Kidney (tissue), 13 donors: ENCODE measurements at regions not wholly inside any gene's neighbourhood (a gene's known extent, or its start where the extent isn't known, plus 50 kb on each side); places are given as distances from the start of the nearest gene placed in this dataset.

Experiments used
- DNase-seq, 5 donors: peaks; one replicate each; pipeline ENCODE4 v3.0.0-alpha.2; 2013 to 2020
- FAIRE-seq: peaks from 2 replicates; lab custom pipeline; 2012; peaks lifted over from hg19 to GRCh38; lab: Jason Lieb, UNC
- H3K27ac ChIP-seq, 2 donors: one replicate each; pipeline ENCODE4 v1.7.0; 2013; ENCODE audit warnings: low read depth in 2 of 2, low read length in 2 of 2, inconsistent platforms in 1 of 2
- H3K27me3 ChIP-seq: one replicate; pipeline ENCODE4 v1.7.1; 2013; ENCODE audit warnings: low read length, inconsistent platforms; ENCODE audit not compliant: control insufficient read depth, insufficient read depth
- H3K36me3 ChIP-seq, 3 donors: one replicate each; pipeline versions ENCODE4 v1.7.0 to v1.7.1; 2013; ENCODE audit warnings: low read length in 3 of 3, control low read depth in 1 of 3, inconsistent platforms in 1 of 3; ENCODE audit not compliant: insufficient read depth in 3 of 3, control insufficient read depth in 2 of 3
- H3K4me1 ChIP-seq, 3 donors: one replicate each; pipeline versions ENCODE4 v1.7.0 to v1.7.1; 2013; ENCODE audit warnings: low read length in 3 of 3, inconsistent platforms in 1 of 3, low read depth in 1 of 3; ENCODE audit not compliant: control insufficient read depth in 2 of 3, insufficient read depth in 2 of 3
- H3K4me3 ChIP-seq, 3 donors: one replicate each; pipeline versions ENCODE4 v1.7.0 to v1.8.1; 2013; ENCODE audit warnings: low read length in 3 of 3, control low read depth in 1 of 3, inconsistent platforms in 1 of 3
- H3K9ac ChIP-seq, 3 donors: one replicate each; pipeline versions ENCODE4 v1.7.0 to v1.7.1; 2013; ENCODE audit warnings: low read length in 3 of 3, control low read depth in 1 of 3, inconsistent platforms in 1 of 3
- H3K9me3 ChIP-seq, 3 donors: one replicate each; pipeline versions ENCODE4 v1.7.0 to v1.7.1; 2013; ENCODE audit warnings: low read length in 3 of 3, control low read depth in 1 of 3, inconsistent platforms in 1 of 3; ENCODE audit not compliant: control insufficient read depth in 2 of 3, insufficient read depth in 1 of 3
- intact Hi-C: fragments of 100-400 bp; cut with DNase I; formaldehyde crosslinking; loops from one replicate; pipeline ENCODE4 v1.11.1; 2022
- TF ChIP-seq, protein P1 (sequence below): IDR thresholded peaks from 3 replicates; pipeline ENCODE4 v1.5.1; 2012; ENCODE audit warnings: mild to moderate bottlenecking, moderate library complexity, borderline replicate concordance; ENCODE audit not compliant: insufficient read depth; ENCODE audit errors: extremely low read depth
- donor health status: control.
- donor health status: control.
- donor health status: control.
- donor health status: control.
- donor health status: control.
- donor health status: DM: yes; HTN: yes; CAD: no.
- donor health status: Normal renal cell carcinoma (clear cell type).

GRCh38 chr1:181392613-181393220, 90.6 kb upstream of the CACNA1E start:
- Histone ChIP-seq H3K27ac (no peak overlapping the region), H3K27me3 (no peaks in the 10 kb centered on the region), H3K9me3 (no peaks in the 10 kb centered on the region), H3K4me1 (no peaks in the 10 kb centered on the region), H3K4me3 (no peak overlapping the region), H3K9ac (no peak overlapping the region), H3K36me3 (no peaks in the 10 kb centered on the region)
- FAIRE-seq: no peak
- TF ChIP-seq, protein P1, sequence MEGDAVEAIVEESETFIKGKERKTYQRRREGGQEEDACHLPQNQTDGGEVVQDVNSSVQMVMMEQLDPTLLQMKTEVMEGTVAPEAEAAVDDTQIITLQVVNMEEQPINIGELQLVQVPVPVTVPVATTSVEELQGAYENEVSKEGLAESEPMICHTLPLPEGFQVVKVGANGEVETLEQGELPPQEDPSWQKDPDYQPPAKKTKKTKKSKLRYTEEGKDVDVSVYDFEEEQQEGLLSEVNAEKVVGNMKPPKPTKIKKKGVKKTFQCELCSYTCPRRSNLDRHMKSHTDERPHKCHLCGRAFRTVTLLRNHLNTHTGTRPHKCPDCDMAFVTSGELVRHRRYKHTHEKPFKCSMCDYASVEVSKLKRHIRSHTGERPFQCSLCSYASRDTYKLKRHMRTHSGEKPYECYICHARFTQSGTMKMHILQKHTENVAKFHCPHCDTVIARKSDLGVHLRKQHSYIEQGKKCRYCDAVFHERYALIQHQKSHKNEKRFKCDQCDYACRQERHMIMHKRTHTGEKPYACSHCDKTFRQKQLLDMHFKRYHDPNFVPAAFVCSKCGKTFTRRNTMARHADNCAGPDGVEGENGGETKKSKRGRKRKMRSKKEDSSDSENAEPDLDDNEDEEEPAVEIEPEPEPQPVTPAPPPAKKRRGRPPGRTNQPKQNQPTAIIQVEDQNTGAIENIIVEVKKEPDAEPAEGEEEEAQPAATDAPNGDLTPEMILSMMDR: no peak
- intact Hi-C loops: no loop called here
- no peak for DNase-seq

DNA sequence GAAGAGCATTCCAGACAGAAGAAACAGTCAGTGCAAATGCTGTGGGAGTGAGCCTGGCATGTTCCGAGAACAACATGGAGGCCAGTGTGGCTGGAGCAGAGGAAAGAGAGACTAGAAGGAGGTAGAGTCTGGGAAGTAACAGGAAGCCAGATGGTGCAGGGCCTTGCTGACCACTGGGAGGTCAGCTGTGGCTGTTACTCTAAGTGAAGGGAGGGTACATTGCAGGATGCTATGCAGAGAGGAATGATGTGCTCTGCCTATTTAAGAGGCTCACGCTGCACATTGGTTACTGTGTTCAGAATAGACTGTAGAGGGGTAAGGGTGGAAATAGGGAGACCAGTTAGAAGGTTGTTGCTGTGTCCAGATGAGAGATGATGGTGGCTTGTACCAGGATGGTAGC, 88.6 kb upstream of the CACNA1E start:
- H3K9me3 ChIP-seq: no peaks in the 10 kb centered on the region
- TF ChIP-seq, protein P1: no peak
- H3K4me1 ChIP-seq: no peaks in the 10 kb centered on the region
- no peak overlapping the region for H3K4me3 ChIP-seq
- intact Hi-C loops: no loop called here
- H3K9ac ChIP-seq: no peak overlapping the region
- H3K27me3 ChIP-seq: no peaks in the 10 kb centered on the region
- FAIRE-seq (no peak), DNase-seq (no peak)
- no peaks in the 10 kb centered on the region for H3K36me3 ChIP-seq
- H3K27ac ChIP-seq: no peak overlapping the region

DNA sequence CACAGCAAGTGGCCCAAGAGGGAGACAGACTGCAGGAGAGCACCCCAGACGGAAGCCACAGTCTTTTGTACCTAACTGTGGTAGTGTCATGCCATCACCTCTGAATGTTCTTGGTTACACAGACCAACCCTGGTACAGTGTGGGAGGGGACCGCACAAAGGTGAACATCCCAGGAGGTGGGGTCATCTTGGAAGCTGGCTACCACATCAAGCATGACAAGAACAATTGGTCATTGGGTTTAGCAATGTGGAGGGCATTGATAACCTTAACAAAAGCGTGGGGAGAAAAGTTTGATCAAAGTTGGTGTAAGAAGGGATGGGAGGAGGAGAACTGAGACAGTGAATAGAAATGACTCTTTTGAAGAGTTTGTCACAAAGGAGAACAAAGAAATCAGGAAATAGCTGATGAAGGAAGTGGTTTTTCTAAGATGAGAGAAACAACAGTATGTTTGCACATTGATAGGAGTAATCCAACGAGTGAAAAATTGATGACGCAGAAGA, 87.1 kb upstream of the CACNA1E start:
- no peak for DNase-seq
- intact Hi-C loops: no loop called here
- TF ChIP-seq, protein P1: no peak
- H3K4me1 ChIP-seq: no peaks in the 10 kb centered on the region
- no peak overlapping the region for H3K9ac ChIP-seq
- no peaks in the 10 kb centered on the region for H3K9me3 ChIP-seq
- no peaks in the 10 kb centered on the region for H3K27me3 ChIP-seq
- H3K27ac ChIP-seq: no peak overlapping the region
- FAIRE-seq: no peak
- no peaks in the 10 kb centered on the region for H3K36me3 ChIP-seq
- no peak overlapping the region for H3K4me3 ChIP-seq

GRCh38 chr1:181396811-181397210, 86.5 kb upstream of the CACNA1E start:
- intact Hi-C loops: no loop called here
- Histone ChIP-seq H3K4me1 (no peaks in the 10 kb centered on the region), H3K27me3 (no peaks in the 10 kb centered on the region), H3K27ac (no peak overlapping the region), H3K9me3 (no peaks in the 10 kb centered on the region), H3K4me3 (no peak overlapping the region), H3K9ac (no peak overlapping the region), H3K36me3 (no peaks in the 10 kb centered on the region)
- TF ChIP-seq, protein P1: no peak
- FAIRE-seq (no peak), DNase-seq (no peak)
